HG03139 (cell line): ENCODE measurements at regions not wholly inside any gene's neighbourhood (a gene's known extent, or its start where the extent isn't known, plus 50 kb on each side); places are given as distances from the start of the nearest gene placed in this dataset.

Experiments used
- ATAC-seq: cut with Tn5 transposase; IDR thresholded peaks from one replicate; pipeline ENCODE4 v1.9.1; 2021; ENCODE audit not compliant: unreplicated experiment

DNA sequence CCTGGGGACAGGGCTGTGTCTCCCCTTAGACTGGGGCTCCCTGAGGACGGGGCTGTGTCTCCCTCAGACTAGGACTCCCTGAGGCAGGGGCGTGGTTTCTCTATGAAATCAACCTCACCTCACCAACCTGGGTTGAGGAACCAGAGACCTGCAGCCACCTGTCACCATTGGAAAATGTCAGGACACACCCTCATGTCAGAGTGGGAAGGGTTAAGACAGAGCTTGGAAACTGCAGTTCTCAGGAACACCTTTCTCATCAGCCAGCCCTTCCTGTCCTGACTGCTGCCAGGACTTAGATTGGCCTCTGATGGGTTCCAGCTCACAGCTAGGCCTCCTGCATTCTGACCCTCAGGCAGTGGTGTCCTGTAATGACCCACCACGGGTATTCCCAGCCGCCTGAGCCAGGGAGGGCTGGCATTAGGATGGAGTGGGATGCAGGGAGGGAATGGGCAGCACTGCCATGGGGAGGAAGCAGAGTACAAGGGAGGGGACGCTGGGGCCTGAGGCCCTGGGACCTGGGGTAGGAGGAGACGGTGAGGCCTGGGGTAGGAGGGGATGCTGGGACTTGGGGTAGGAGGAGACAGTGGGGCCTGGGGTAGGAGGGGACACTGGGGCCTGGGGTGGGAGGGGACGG lies 76.3 kb downstream of the MRPL14 start:
- ATAC-seq: no peak

GRCh38 chr6:44049989-44050871 lies 77.0 kb downstream of the MRPL14 start:
- no peak for ATAC-seq

GRCh38 chr6:44049163-44049988 lies 77.9 kb downstream of the MRPL14 start:
- ATAC-seq: no peak

DNA sequence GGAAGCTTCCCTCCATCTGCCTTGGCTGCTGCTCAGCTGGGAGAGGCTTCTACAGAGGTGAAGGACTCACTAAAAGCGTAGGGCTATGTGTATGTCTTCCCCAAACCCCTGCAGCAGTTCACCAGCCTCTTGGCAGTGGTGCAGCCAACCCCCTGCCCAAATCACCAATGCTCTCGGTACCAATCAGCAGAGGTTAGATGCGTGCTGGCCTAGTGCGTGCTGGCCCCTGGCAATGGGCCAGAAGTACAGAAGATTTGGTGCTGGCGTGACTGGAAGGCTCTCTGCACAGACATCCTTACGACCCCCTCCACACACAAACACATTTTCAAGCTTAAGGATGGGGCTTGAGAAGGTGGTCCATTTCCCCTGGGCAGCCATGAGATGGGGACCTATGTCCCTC lies 79.0 kb downstream of the MRPL14 start:
- no peak for ATAC-seq

DNA sequence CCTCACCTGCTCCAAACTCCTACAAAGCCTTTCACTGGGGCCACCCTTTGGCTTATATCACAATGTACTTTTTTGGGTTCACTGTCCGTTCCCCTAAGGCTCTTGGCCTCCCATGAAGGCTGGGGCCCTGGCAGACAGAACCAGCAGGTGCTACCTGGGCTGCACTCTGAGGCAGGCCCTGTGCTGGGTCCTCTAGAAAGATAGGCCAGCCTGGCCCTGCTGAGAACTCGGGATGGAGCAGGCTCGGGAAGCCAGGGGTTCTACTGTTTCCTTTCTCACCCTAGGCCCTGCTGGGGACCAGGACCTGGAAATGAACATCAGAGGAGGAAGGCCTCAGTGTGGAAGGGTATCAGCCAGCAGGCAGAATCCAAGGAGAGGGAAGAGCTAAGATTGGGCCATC lies 79.5 kb downstream of the MRPL14 start:
- no peak for ATAC-seq

GRCh38 chr6:44047179-44047546 lies 80.1 kb downstream of the MRPL14 start:
- no peak for ATAC-seq

- no peak for ATAC-seq
These were observed 80.6 kb downstream of the MRPL14 start for GRCh38 chr6:44046516-44047178.

DNA sequence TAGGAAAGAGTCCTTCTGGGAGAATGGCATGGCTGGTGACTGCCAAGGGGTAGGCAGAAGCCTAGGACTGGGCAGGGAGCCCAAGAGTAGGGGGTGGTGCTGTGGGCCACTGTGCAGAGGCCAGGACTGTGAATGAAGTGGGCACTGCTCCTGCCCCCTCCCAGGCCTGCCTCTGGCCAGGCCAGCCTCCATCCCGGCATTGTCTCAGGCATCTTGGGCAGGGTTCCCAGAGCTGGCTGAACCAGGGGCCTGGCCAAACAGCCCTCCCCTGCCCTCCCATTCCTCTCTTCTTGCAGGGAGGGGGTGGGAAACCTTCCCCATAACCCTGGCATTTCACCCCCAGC lies 81.6 kb downstream of the MRPL14 start:
- no peak for ATAC-seq

DNA sequence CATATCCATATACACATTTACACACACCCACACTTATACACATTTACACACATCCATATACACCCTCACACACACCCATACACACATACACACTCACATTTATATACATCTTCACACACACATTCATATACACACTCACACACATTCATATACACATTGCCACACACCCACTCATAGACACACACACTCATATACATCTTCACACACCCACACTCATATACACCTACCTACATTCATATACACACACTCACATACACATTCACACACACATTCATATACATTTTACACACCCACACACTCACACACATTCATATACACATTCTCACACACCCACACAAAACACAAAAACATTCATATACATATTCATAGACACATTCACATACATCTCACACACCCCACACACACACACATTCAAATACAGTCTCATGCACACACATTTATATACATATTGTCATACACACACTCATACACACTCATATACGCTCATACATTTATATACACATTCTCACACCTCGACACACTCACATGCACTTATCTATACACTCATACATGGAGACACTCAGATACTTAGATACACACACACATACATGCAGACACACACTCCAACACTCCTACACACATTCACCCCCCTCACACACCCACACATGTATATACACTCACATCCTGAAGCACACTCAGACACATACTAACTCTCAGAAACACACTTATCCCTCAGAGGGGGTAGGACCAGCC lies 82.1 kb downstream of the MRPL14 start:
- no peak for ATAC-seq

GRCh38 chr6:44044154-44044539 lies 83.1 kb downstream of the MRPL14 start:
- no peak for ATAC-seq

- no peak for ATAC-seq
These were observed 83.6 kb downstream of the MRPL14 start for GRCh38 chr6:44043479-44044153.

DNA sequence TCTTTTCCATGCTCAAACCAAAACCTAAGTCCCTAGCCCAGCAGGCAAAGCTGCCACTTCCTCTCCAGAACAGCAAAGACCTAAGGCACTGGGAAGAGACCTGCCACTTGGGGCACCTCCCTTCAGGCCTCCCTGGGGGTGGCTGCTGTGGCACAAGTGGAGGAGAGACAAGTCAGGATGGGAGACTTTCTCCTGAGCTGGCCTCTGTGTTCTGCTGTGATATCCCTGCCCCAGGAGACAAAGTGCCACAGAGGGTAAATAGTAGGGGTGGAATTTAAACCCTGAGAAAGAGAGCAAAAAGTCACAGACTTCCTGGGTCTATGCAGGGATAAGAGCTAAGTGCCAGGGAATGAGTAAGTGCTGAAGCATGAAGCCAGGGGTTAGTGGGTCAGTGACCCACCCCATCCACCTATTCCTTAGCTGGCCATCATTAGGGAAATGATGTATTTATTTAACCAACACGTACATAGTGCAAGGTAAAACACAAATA lies 84.2 kb downstream of the MRPL14 start:
- no peak for ATAC-seq

- ATAC-seq: no peak
These were observed 84.8 kb downstream of the MRPL14 start for GRCh38 chr6:44042261-44042988.

DNA sequence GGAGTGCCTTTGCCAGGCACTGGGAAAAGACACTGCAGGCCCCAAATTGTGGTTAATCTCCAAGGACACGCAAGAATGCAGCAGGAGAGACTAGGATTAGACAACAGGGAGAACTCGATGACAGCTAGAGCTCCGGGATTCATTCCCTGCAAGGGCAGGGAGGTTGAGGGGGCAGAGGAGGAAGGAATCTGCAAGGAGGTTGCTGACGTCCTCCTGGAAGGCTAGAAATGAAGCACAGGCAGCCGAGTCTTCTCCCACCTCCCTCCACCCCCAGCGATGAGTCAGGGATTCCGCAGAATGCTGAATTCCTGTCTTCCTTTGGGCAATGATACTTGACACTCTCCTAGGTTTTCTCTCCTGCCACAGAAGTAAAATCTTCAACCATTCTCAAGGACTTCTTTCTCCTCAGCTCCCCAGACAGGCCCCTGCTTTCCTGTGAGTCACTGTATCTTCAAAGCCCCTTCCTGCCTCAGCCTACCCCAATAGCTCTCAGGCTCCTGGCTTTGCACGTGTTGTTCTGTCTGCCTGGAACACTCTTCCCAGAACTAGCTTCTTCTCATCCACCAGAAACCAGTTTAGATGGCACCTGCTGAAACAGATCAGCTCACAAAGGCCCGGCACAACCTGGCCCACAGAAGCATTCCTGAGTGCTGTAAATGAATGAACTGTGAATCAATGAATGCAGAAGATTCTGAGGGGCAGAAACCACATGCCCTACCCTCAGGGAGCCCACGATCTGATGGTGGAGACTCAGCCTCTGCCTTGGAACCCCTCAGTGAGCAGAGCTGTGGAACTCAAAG lies 85.6 kb downstream of the MRPL14 start:
- no peak for ATAC-seq

DNA sequence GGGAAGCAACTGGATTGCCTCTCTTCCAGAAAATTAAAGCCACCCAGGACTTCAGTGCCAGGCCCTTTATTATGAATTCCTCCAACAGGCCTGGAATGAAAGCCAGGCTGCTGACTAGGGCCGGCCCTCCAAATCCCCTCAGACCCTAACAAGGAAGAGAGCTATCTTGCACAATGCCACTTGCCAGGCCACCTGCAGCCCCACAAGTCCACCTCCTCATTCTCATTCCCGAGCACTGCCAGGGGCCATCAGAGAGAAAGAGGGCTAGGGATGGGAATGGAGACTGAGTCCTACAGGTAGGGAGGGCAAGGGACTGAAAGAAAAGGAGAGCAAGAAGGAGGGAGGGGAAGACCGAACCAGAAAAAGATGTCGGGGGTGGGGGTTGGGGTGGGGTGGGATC lies 86.5 kb downstream of the MRPL14 start:
- ATAC-seq: no peak

DNA sequence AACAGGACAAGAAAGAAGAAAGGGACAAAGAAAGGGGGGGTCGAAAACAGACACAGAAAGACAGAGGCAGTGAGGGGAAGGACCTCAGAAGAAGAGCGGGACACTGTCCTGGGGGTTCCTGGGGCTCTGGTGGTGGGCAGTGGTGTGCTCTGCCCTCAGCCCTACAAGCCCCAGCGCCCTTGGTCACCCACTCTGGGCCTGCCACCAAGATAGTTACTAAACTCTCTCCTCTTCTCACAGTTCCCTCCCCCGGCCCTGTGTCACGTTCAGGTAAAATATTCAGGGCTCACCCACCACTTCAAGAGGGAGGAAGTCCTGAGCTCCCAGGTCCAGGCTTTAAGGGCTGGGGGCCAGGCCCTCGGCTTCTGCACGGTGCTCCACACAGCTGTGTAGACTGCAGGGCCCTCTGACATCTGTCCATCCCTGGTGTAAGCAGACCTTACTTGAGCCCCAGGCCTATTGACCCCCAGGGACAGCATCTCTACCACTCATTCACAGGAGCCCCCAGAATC lies 87.4 kb downstream of the MRPL14 start:
- no peak for ATAC-seq

- ATAC-seq: no peak
These were observed 88.0 kb downstream of the MRPL14 start for GRCh38 chr6:44039191-44039719.

DNA sequence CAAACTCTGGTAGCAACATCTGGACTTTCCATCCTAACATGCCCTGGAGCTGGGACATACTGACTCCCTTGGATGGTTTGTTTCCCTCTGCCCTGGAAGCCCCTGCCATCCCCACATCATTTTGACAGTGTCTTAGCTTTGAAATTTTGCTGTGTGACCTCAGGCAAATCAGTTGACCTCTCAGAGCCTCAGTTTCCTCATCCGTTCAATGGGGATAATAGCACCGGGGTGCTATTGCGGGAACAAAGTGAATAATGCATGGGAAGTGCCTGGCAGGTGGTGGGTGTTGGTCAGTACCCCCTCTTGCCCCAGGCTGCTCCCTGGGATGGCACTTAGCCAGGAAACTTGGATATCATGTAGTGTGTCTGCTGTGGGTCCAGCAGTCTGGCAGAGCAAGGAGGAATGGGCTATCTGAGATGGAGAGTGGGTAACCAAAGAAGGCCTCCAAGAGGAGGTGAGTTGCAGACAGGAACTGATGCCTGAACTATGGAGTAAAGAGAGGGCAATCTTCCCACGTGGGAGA lies 88.6 kb downstream of the MRPL14 start:
- no peak for ATAC-seq
